HG03457 (cell line): ENCODE measurements at regions not wholly inside any gene's neighbourhood (a gene's known extent, or its start where the extent isn't known, plus 50 kb on each side); places are given as distances from the start of the nearest gene placed in this dataset.
"Not testable (repeated sequence)": the region's sequence is repeated elsewhere in the genome, so short reads cannot be mapped to it uniquely, and the experiment has no call there.

ENCODE experiments used
- ATAC-seq: cut with Tn5 transposase; IDR thresholded peaks from one replicate; pipeline ENCODE4 v1.9.1; 2021; ENCODE audit warnings: moderate number of reproducible peaks; ENCODE audit not compliant: unreplicated experiment

GRCh38 chr7:19623676-19624075 is 85.2 kb downstream of the POLR1F start:
- no peak for ATAC-seq

- ATAC-seq, result no peak
These were observed 87.1 kb downstream of the POLR1F start for GRCh38 chr7:19621740-19622139.

- ATAC-seq, result no peak
These were observed 88.4 kb downstream of the POLR1F start for GRCh38 chr7:19620470-19620869.

GRCh38 chr7:19619122-19619521 is 89.7 kb downstream of the POLR1F start:
- no peak for ATAC-seq

- no peak for ATAC-seq
These were observed 90.9 kb downstream of the POLR1F start for GRCh38 chr7:19617901-19618300.

GRCh38 chr7:19610194-19610943 is 98.5 kb downstream of the POLR1F start:
- no peak for ATAC-seq

- ATAC-seq, result no peak
These were observed 119.4 kb downstream of the POLR1F start for GRCh38 chr7:19589446-19589845.

GRCh38 chr7:19587291-19587690 is 121.5 kb downstream of the POLR1F start:
- no peak for ATAC-seq

GRCh38 chr7:19585761-19586160 is 123.1 kb downstream of the POLR1F start:
- no peak for ATAC-seq

- no peak for ATAC-seq
These were observed 132.8 kb downstream of the POLR1F start for GRCh38 chr7:19575909-19576557.

- ATAC-seq, result no peak
These were observed 134.7 kb downstream of the POLR1F start for GRCh38 chr7:19574131-19574530.

- no peak for ATAC-seq
These were observed 136.3 kb downstream of the POLR1F start for GRCh38 chr7:19572566-19572965.

GRCh38 chr7:19567011-19567410 is 141.8 kb downstream of the POLR1F start:
- no peak for ATAC-seq

- ATAC-seq, result no peak
These were observed 143.2 kb downstream of the POLR1F start for GRCh38 chr7:19565602-19566001.

GRCh38 chr7:19561121-19561805 is 147.6 kb downstream of the POLR1F start:
- no peak for ATAC-seq

- no peak for ATAC-seq
These were observed 148.5 kb downstream of the POLR1F start for GRCh38 chr7:19560111-19560883.

GRCh38 chr7:19558527-19558926 is 150.3 kb downstream of the POLR1F start:
- no peak for ATAC-seq

- ATAC-seq, result no peak
These were observed 150.9 kb downstream of the POLR1F start for GRCh38 chr7:19557726-19558465.

GRCh38 chr7:19554581-19554980 is 154.3 kb downstream of the POLR1F start:
- no peak for ATAC-seq

- no peak for ATAC-seq
These were observed 156.3 kb downstream of the POLR1F start for GRCh38 chr7:19552576-19552975.

- ATAC-seq, result not testable (repeated sequence)
These were observed 159.6 kb downstream of the POLR1F start for GRCh38 chr7:19549246-19549645.
